ENCODE measurements at regions not wholly inside any gene's neighbourhood (a gene's known extent, or its start where the extent isn't known, plus 50 kb on each side); places are given as distances from the start of the nearest gene placed in this dataset.

- H3K4me1 ChIP-seq (ENCODE audit: control insufficient read depth, low read depth, low read length): peaks cover 13% of the 10 kb centered on the region
- H3K9ac ChIP-seq (ENCODE audit: low read length): no peak overlapping the region
- no peaks in the 10 kb centered on the region for H3K27me3 ChIP-seq (ENCODE audit: control insufficient read depth, insufficient read depth, low read length)
- H3K27ac ChIP-seq (ENCODE audit: low read length): no peak overlapping the region
- no peaks in the 10 kb centered on the region for H3K36me3 ChIP-seq (ENCODE audit: control insufficient read depth, low read depth, low read length)
- H3K4me3 ChIP-seq (ENCODE audit: low read length): no peak overlapping the region
- no peaks in the 10 kb centered on the region for H3K9me3 ChIP-seq (ENCODE audit: control insufficient read depth, low read depth, low read length)
These were observed 181.2 kb upstream of the DMAC1 start for GRCh38 chr9:7980691-7981289.

GRCh38 chr9:7980041-7980440 lies 180.5 kb upstream of the DMAC1 start:
- no peaks in the 10 kb centered on the region for H3K27me3 ChIP-seq (ENCODE audit: control insufficient read depth, insufficient read depth, low read length)
- no peak overlapping the region for H3K4me3 ChIP-seq (ENCODE audit: low read length)
- no peak overlapping the region for H3K27ac ChIP-seq (ENCODE audit: low read length)
- peaks cover 13% of the 10 kb centered on the region for H3K4me1 ChIP-seq (ENCODE audit: control insufficient read depth, low read depth, low read length)
- H3K9me3 ChIP-seq (ENCODE audit: control insufficient read depth, low read depth, low read length): no peaks in the 10 kb centered on the region
- H3K9ac ChIP-seq (ENCODE audit: low read length): no peak overlapping the region
- H3K36me3 ChIP-seq (ENCODE audit: control insufficient read depth, low read depth, low read length): no peaks in the 10 kb centered on the region

- H3K4me1 ChIP-seq (ENCODE audit: control insufficient read depth, low read depth, low read length): peaks cover 13% of the 10 kb centered on the region
- no peak overlapping the region for H3K27ac ChIP-seq (ENCODE audit: low read length)
- H3K9me3 ChIP-seq (ENCODE audit: control insufficient read depth, low read depth, low read length): no peaks in the 10 kb centered on the region
These were observed 180.0 kb upstream of the DMAC1 start for GRCh38 chr9:7979611-7980010.

GRCh38 chr9:7977586-7977985 lies 178.0 kb upstream of the DMAC1 start:
- H3K36me3 ChIP-seq (ENCODE audit: control insufficient read depth, low read depth, low read length): no peaks in the 10 kb centered on the region
- H3K27me3 ChIP-seq (ENCODE audit: control insufficient read depth, insufficient read depth, low read length): no peaks in the 10 kb centered on the region
- H3K27ac ChIP-seq (ENCODE audit: low read length): no peak overlapping the region
- no peaks in the 10 kb centered on the region for H3K9me3 ChIP-seq (ENCODE audit: control insufficient read depth, low read depth, low read length)
- H3K4me1 ChIP-seq (ENCODE audit: control insufficient read depth, low read depth, low read length): no peaks in the 10 kb centered on the region
- H3K9ac ChIP-seq (ENCODE audit: low read length): no peak overlapping the region
- no peak overlapping the region for H3K4me3 ChIP-seq (ENCODE audit: low read length)

More at GRCh38 chr9:7979611-7980010, 180.0 kb upstream of the DMAC1 start:
- Histone ChIP-seq H3K9ac (ENCODE audit: low read length) (no peak overlapping the region), H3K4me3 (ENCODE audit: low read length) (no peak overlapping the region), H3K36me3 (ENCODE audit: control insufficient read depth, low read depth, low read length) (no peaks in the 10 kb centered on the region), H3K27me3 (ENCODE audit: control insufficient read depth, insufficient read depth, low read length) (no peaks in the 10 kb centered on the region)

DNA sequence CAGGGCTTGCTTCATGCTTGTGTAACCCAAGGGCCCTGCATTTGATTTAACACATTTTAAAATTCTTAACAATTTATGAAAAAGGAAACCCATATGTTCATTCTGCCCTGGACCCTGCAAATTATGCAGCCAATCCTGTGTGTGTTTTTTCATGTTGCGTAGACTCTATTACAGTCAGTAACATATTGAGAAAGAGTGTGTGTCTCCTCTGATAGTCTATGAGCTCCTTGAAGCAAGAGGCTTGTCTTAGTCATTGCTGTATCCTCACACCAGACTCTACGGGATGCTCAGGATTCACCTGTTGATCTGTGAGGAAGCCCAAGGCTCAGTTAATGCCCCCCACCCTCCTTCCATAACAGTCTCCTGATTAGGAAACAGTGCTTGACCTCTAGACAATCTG lies 177.3 kb upstream of the DMAC1 start:
- H3K9ac ChIP-seq (ENCODE audit: low read length): no peak overlapping the region
- no peak overlapping the region for H3K4me3 ChIP-seq (ENCODE audit: low read length)
- no peak overlapping the region for H3K27ac ChIP-seq (ENCODE audit: low read length)

GRCh38 chr9:7976167-7976755 lies 176.7 kb upstream of the DMAC1 start:
- Histone ChIP-seq H3K27me3 (ENCODE audit: control insufficient read depth, insufficient read depth, low read length) (no peaks in the 10 kb centered on the region), H3K27ac (ENCODE audit: low read length) (no peak overlapping the region), H3K9ac (ENCODE audit: low read length) (no peak overlapping the region), H3K36me3 (ENCODE audit: control insufficient read depth, low read depth, low read length) (no peaks in the 10 kb centered on the region), H3K4me3 (ENCODE audit: low read length) (no peak overlapping the region), H3K9me3 (ENCODE audit: control insufficient read depth, low read depth, low read length) (no peaks in the 10 kb centered on the region), H3K4me1 (ENCODE audit: control insufficient read depth, low read depth, low read length) (no peaks in the 10 kb centered on the region)

More for the DNA sequence above, 177.3 kb upstream of the DMAC1 start:
- Histone ChIP-seq H3K9me3 (ENCODE audit: control insufficient read depth, low read depth, low read length) (no peaks in the 10 kb centered on the region), H3K27me3 (ENCODE audit: control insufficient read depth, insufficient read depth, low read length) (no peaks in the 10 kb centered on the region), H3K4me1 (ENCODE audit: control insufficient read depth, low read depth, low read length) (no peaks in the 10 kb centered on the region), H3K36me3 (ENCODE audit: control insufficient read depth, low read depth, low read length) (no peaks in the 10 kb centered on the region)

DNA sequence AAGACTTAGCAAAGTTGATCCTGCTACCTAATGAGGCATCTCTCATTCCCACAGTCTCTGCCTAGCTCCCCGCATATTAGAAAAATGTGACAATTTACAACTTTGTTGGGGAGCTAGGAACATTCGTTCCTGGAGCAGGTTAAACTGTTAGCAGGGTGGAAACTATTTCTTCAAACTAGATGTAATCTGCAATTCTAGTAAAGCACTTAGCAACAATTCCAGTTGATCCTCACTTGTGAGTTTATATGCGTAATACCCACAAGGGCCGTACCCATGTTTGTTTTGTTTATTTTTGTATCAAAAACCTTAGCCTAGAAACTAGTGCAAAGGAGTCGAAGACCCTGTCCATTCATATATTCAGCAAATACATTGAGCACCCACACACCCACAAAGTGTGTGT lies 175.8 kb upstream of the DMAC1 start:
- no peaks in the 10 kb centered on the region for H3K27me3 ChIP-seq (ENCODE audit: control insufficient read depth, insufficient read depth, low read length)
- no peak overlapping the region for H3K27ac ChIP-seq (ENCODE audit: low read length)
- no peak overlapping the region for H3K4me3 ChIP-seq (ENCODE audit: low read length)
- no peaks in the 10 kb centered on the region for H3K4me1 ChIP-seq (ENCODE audit: control insufficient read depth, low read depth, low read length)
- H3K9me3 ChIP-seq (ENCODE audit: control insufficient read depth, low read depth, low read length): no peaks in the 10 kb centered on the region
- H3K36me3 ChIP-seq (ENCODE audit: control insufficient read depth, low read depth, low read length): no peaks in the 10 kb centered on the region
- no peak overlapping the region for H3K9ac ChIP-seq (ENCODE audit: low read length)

DNA sequence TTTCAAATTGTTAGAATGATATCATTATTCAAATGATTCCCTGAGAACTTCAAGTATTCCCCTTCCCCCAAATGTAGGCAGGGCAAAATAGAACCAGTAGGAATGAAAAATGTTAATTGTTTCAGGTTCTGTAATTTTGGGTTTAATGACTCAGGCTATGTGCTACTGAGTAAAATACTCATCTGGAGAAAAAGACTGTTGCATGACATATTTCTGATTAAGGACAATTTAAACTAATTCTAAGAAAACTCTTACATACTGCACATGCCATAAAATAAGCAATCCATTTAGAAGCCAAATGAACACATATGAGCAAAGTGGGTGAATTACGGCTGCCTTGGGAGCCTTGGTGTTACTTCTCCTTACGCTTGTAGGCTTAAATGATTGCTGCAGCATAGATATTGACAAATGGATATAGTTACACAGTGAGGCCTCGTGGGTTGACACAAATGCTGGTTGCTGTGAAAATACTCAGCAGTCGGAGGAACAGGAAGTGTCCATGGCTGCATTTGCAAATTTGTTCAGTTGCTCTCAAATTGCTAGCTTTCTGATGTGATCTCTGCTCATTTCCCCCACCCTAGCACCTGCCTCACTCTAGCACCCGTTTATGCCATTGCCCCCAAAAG lies 174.9 kb upstream of the DMAC1 start:
- Histone ChIP-seq H3K9me3 (ENCODE audit: control insufficient read depth, low read depth, low read length) (no peaks in the 10 kb centered on the region), H3K9ac (ENCODE audit: low read length) (no peak overlapping the region), H3K36me3 (ENCODE audit: control insufficient read depth, low read depth, low read length) (no peaks in the 10 kb centered on the region), H3K27ac (ENCODE audit: low read length) (no peak overlapping the region), H3K4me3 (ENCODE audit: low read length) (no peak overlapping the region), H3K4me1 (ENCODE audit: control insufficient read depth, low read depth, low read length) (no peaks in the 10 kb centered on the region), H3K27me3 (ENCODE audit: control insufficient read depth, insufficient read depth, low read length) (no peaks in the 10 kb centered on the region)

DNA sequence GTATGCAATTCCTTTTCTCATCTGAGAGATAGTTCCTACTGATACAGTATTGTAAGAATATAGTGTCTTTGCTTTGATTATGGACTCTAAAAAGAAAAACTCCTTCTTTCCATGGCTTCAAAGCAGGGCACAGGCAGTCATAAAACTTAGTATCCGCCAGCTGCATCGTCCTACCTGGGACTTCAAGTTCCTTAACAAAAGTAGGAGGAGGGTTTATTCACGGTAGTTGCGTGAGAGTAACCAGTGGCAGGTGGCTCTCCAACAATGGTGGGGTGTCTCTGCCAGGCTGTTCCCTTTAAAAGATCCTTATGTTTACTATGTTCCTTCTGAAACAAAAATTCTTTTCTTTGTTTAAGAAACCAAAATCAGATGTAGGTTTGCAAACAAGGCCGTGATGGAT lies 173.5 kb upstream of the DMAC1 start:
- H3K9ac ChIP-seq (ENCODE audit: low read length): no peak overlapping the region
- H3K27ac ChIP-seq (ENCODE audit: low read length): no peak overlapping the region
- no peaks in the 10 kb centered on the region for H3K27me3 ChIP-seq (ENCODE audit: control insufficient read depth, insufficient read depth, low read length)
- H3K4me3 ChIP-seq (ENCODE audit: low read length): no peak overlapping the region
- H3K36me3 ChIP-seq (ENCODE audit: control insufficient read depth, low read depth, low read length): no peaks in the 10 kb centered on the region
- H3K4me1 ChIP-seq (ENCODE audit: control insufficient read depth, low read depth, low read length): no peaks in the 10 kb centered on the region
- H3K9me3 ChIP-seq (ENCODE audit: control insufficient read depth, low read depth, low read length): no peaks in the 10 kb centered on the region

- Histone ChIP-seq H3K4me3 (ENCODE audit: low read length) (no peak overlapping the region), H3K9ac (ENCODE audit: low read length) (no peak overlapping the region), H3K4me1 (ENCODE audit: control insufficient read depth, low read depth, low read length) (no peaks in the 10 kb centered on the region), H3K27ac (ENCODE audit: low read length) (no peak overlapping the region), H3K27me3 (ENCODE audit: control insufficient read depth, insufficient read depth, low read length) (no peaks in the 10 kb centered on the region), H3K9me3 (ENCODE audit: control insufficient read depth, low read depth, low read length) (no peaks in the 10 kb centered on the region), H3K36me3 (ENCODE audit: control insufficient read depth, low read depth, low read length) (no peaks in the 10 kb centered on the region)
These were observed 171.2 kb upstream of the DMAC1 start for GRCh38 chr9:7970681-7971330.

GRCh38 chr9:7968687-7969086 lies 169.1 kb upstream of the DMAC1 start:
- Histone ChIP-seq H3K9me3 (ENCODE audit: control insufficient read depth, low read depth, low read length) (no peaks in the 10 kb centered on the region), H3K4me3 (ENCODE audit: low read length) (no peak overlapping the region), H3K27me3 (ENCODE audit: control insufficient read depth, insufficient read depth, low read length) (no peaks in the 10 kb centered on the region), H3K27ac (ENCODE audit: low read length) (no peak overlapping the region), H3K9ac (ENCODE audit: low read length) (no peak overlapping the region), H3K36me3 (ENCODE audit: control insufficient read depth, low read depth, low read length) (no peaks in the 10 kb centered on the region), H3K4me1 (ENCODE audit: control insufficient read depth, low read depth, low read length) (no peaks in the 10 kb centered on the region)
